ENCODE measurements at regions not wholly inside any gene's neighbourhood (a gene's known extent, or its start where the extent isn't known, plus 50 kb on each side); places are given as distances from the start of the nearest gene placed in this dataset.

DNA sequence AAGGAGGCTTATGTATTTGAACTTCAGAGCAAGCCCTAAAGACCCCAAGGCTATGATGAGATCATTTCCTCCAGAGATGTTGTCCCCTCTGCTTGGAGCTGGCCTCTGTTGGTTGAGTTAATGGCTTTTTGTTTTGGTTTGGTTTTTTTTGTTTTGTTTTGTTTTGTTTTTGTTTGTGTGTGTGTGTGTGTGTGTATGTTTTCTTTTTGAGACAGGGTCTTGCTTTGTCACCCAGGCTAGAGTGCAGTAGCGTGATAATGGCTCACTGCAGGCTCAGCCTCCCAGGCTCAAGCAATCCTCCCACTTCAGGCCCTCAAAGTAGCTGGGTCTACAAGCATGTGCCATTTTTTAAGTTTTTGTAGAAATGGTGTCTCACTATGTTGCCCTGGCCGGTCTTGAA is 1076.2 kb downstream of the UQCRFS1 start:
- H3K36me3 Mint-ChIP-seq (ENCODE audit: insufficient read depth in 1 of 3, low read depth in 3 of 3): no peaks in the 10 kb centered on the region; a peak in 1 of 7 replicates
- H2AK5ac ChIP-seq (ENCODE audit: insufficient read length, low read length): no peak overlapping the region
- H3K4me3 Mint-ChIP-seq: no peak overlapping the region
- H3K4me1 ChIP-seq (ENCODE audit: insufficient read depth, low read length): no peaks in the 10 kb centered on the region
- no peak overlapping the region for H2BK120ac ChIP-seq (ENCODE audit: low read depth, low read length, poor library complexity, severe bottlenecking)
- no peak for DNase-seq
- no peak overlapping the region for H2AFZ ChIP-seq (ENCODE audit: low read length)
- no peaks in the 10 kb centered on the region; the same call in 1 of the 2 replicates for H3K27me3 Mint-ChIP-seq (ENCODE audit: low read depth)
- H3K9ac ChIP-seq (ENCODE audit: extremely low read depth, insufficient read length, low read length): no peak overlapping the region
- H4K5ac ChIP-seq (ENCODE audit: insufficient read length, low read depth, low read length): no peak overlapping the region
- no peaks in the 10 kb centered on the region for H4K20me1 ChIP-seq (ENCODE audit: control insufficient read depth, insufficient read depth, insufficient read length)
- H3K27ac Mint-ChIP-seq: no peak overlapping the region
- H3K18ac ChIP-seq (ENCODE audit: insufficient read length, low read depth, low read length): no peak overlapping the region
- no peak overlapping the region for H2BK12ac ChIP-seq (ENCODE audit: insufficient read length, low read depth, low read length)
- H3K27ac ChIP-seq (ENCODE audit: insufficient read length, low read depth, low read length): no peak overlapping the region
- H3K79me1 ChIP-seq (ENCODE audit: insufficient read depth, low read depth, low read length, poor library complexity, severe bottlenecking): no peaks in the 10 kb centered on the region
- H3K56ac ChIP-seq (ENCODE audit: insufficient read length, low read depth, low read length): no peak overlapping the region
- no peak overlapping the region for H3K23ac ChIP-seq (ENCODE audit: insufficient read length, low read depth, low read length)
- no peak overlapping the region for H4K8ac ChIP-seq (replicated peaks; ENCODE audit: insufficient read length, low read depth, low read length)
- H3K4ac ChIP-seq (ENCODE audit: low read depth, low read length): no peak overlapping the region
- no peak overlapping the region for H2BK5ac ChIP-seq (ENCODE audit: insufficient read length, low read length)
- no peak overlapping the region for H2BK20ac ChIP-seq (ENCODE audit: low read depth, low read length, poor library complexity, severe bottlenecking)
- H3K9me3 ChIP-seq (ENCODE audit: control insufficient read depth, low read depth, low read length): no peaks in the 10 kb centered on the region
- H2BK15ac ChIP-seq (ENCODE audit: low read depth, low read length): no peak overlapping the region
- no peak overlapping the region for H3T11ph ChIP-seq (ENCODE audit: low read length)
- TF ChIP-seq, protein P1, sequence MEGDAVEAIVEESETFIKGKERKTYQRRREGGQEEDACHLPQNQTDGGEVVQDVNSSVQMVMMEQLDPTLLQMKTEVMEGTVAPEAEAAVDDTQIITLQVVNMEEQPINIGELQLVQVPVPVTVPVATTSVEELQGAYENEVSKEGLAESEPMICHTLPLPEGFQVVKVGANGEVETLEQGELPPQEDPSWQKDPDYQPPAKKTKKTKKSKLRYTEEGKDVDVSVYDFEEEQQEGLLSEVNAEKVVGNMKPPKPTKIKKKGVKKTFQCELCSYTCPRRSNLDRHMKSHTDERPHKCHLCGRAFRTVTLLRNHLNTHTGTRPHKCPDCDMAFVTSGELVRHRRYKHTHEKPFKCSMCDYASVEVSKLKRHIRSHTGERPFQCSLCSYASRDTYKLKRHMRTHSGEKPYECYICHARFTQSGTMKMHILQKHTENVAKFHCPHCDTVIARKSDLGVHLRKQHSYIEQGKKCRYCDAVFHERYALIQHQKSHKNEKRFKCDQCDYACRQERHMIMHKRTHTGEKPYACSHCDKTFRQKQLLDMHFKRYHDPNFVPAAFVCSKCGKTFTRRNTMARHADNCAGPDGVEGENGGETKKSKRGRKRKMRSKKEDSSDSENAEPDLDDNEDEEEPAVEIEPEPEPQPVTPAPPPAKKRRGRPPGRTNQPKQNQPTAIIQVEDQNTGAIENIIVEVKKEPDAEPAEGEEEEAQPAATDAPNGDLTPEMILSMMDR (conservative IDR thresholded peaks at IDR 0.05): no peak
- no peaks in the 10 kb centered on the region for H3K79me2 ChIP-seq (ENCODE audit: insufficient read depth, low read length)
- no CpG with 5 or more reads among the region's 2 CpGs for WGBS (ENCODE audit: extremely low coverage, insufficient read length, low lambda C conversion rate)
- peaks cover 0 to 7% of the 10 kb centered on the region in 2 experiments; a peak in 3 of 5 replicates for H3K9me3 Mint-ChIP-seq
- H3K4me1 Mint-ChIP-seq: peaks cover 8 to 16% of the 10 kb centered on the region in 2 experiments
- H3K27me3 ChIP-seq (ENCODE audit: insufficient read depth, low read length): no peaks in the 10 kb centered on the region
- no peak overlapping the region for H4K91ac ChIP-seq (ENCODE audit: insufficient read length, low read depth, low read length)
- H3K4me2 ChIP-seq (ENCODE audit: insufficient read depth, insufficient read length, low read length): no peak overlapping the region
- H3K23me2 ChIP-seq (ENCODE audit: insufficient read length, low read depth, low read length, poor library complexity, severe bottlenecking): no peaks in the 10 kb centered on the region
- H3K14ac ChIP-seq (ENCODE audit: insufficient read depth, low read length): no peak overlapping the region
